Gastrocnemius medialis (tissue), 4 donors: ENCODE measurements at regions not wholly inside any gene's neighbourhood (a gene's known extent, or its start where the extent isn't known, plus 50 kb on each side); places are given as distances from the start of the nearest gene placed in this dataset.

ENCODE experiments used
- ATAC-seq, 2 donors: fragments of 150-250 bp; one replicate each; pipeline ENCODE4 v1.9.1; 2016
- DNase-seq, 2 donors: peaks; one replicate each; pipeline ENCODE4 v3.0.0-alpha.2; 2019
- H3K27ac ChIP-seq, 4 donors: fragments of 200-600 bp; sonication (generic); 1 replicate in 1 of 4; 2 replicates in 3 of 4; pipeline ENCODE4 v1.5.1; 2016 to 2018; ENCODE audit warnings: mild to moderate bottlenecking in 2 of 4, moderate library complexity in 1 of 4
- H3K27me3 ChIP-seq, 3 donors: fragments of 200-600 bp; sonication (generic) in 2 of 3; 1 replicate in 1 of 3; 2 replicates in 2 of 3; pipeline versions ENCODE4 v1.5.1 to v1.6.0; 2016 to 2019; ENCODE audit warnings: mild to moderate bottlenecking in 1 of 3, moderate library complexity in 1 of 3
- H3K36me3 ChIP-seq, 2 donors: fragments of 200-600 bp; sonication (generic) in 1 of 2; one replicate each; pipeline ENCODE4 v1.5.1; 2017 to 2018
- H3K4me1 ChIP-seq, 2 donors: fragments of 200-600 bp; sonication (generic) in 1 of 2; one replicate each; pipeline ENCODE4 v1.5.1; 2016 to 2017; ENCODE audit warnings: mild to moderate bottlenecking in 2 of 2
- H3K4me3 ChIP-seq, 4 donors: fragments of 200-600 bp; sonication (generic) in 3 of 4; 1 replicate in 1 of 4; 2 replicates in 3 of 4; pipeline ENCODE4 v1.5.1; 2016 to 2019; ENCODE audit warnings: mild to moderate bottlenecking in 2 of 4
- H3K9me3 ChIP-seq, 3 donors: fragments of 200-600 bp; sonication (generic) in 2 of 3; 1 replicate in 1 of 3; 2 replicates in 2 of 3; pipeline ENCODE4 v1.5.1; 2016 to 2019
- CTCF ChIP-seq, 5 experiments: fragments of 450-650 bp in 3 of 5; fragments of 200-600 bp in 2 of 5; sonication (generic) in 2 of 5; IDR thresholded peaks in 4 of 5; conservative IDR thresholded peaks in 1 of 5; 1 replicate in 4 of 5; 2 replicates in 1 of 5; pipeline ENCODE4 v1.5.1; 2016 to 2019; ENCODE audit warnings: antibody characterized with exemption in 5 of 5, mild to moderate bottlenecking in 3 of 5, moderate library complexity in 3 of 5
- POLR2A ChIP-seq, 2 donors: fragments of 450-650 bp; IDR thresholded peaks; one replicate each; pipeline ENCODE4 v1.6.1; 2017; ENCODE audit warnings: antibody characterized with exemption in 2 of 2, mild to moderate bottlenecking in 2 of 2, moderate library complexity in 2 of 2
- in situ Hi-C, 4 donors: fragments of 200-750 bp; cut with MboI; loops; one replicate each; pipeline versions ENCODE4 v1.15.0 to v1.8.0; 2017; ENCODE audit warnings: low sequenced_read_pairs in 4 of 4
- intact Hi-C: fragments of 100-400 bp; cut with DNase I; formaldehyde crosslinking; loops from one replicate; pipeline ENCODE4 v1.15.1; 2023; ENCODE audit warnings: low total_unique reads

DNA sequence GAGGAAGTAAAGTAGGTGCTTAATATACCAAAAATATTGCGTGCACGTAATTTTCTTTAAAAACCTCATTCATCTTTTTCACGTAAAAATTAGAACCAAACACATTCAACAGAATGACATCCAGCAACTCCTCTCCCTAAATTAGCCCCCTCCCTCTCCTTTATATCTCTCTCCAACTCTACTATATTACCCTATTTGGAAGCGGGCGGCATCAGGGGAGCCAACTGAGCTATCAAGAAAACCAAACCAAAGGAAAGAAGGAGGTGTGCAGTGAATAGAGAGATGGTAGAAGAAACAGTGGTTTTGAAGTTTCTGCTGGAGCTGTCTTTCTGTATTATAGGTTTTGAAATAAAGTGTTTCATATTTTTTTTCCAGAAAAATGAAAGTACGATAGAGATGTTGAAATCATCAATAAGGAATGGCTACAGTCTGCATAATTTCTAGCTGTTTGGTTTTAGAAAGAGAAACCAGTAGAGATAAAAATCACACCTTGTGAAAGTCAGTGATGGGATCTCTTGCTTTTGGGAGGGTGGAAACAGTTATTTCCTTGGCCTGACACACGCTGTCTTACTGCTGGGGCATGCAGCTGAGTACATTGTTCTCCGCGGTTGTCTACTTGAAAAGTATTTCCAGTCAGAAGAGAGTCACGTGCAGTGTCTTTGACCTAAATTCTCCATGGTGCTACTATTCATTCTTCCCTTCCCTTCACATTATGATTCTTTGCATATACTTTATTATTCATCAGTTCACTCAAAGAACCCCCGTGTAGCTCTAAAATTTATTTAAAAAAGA, 94.1 kb upstream of the WDR17 start:
- no peaks in the 10 kb centered on the region for H3K9me3 ChIP-seq
- no peak overlapping the region for H3K4me3 ChIP-seq
- TF ChIP-seq CTCF (IDR thresholded peaks at IDR 0.05 in 4 of 5, conservative IDR thresholded peaks at IDR 0.05 in 1 of 5) = no peak
- no peak for TF ChIP-seq POLR2A (IDR thresholded peaks at IDR 0.05)
- intact Hi-C loops = no loop called here
- ATAC-seq = no peak
- in situ Hi-C loops = no loop called here
- H3K27me3 ChIP-seq = no peaks in the 10 kb centered on the region
- H3K4me1 ChIP-seq = no peaks in the 10 kb centered on the region
- DNase-seq = no peak
- H3K36me3 ChIP-seq = no peaks in the 10 kb centered on the region
- H3K27ac ChIP-seq = no peak overlapping the region

- no peak overlapping the region for H3K4me3 ChIP-seq
- in situ Hi-C loops (no loop called here), intact Hi-C loops (no loop called here)
- no peaks in the 10 kb centered on the region for H3K27me3 ChIP-seq
- no peak overlapping the region for H3K27ac ChIP-seq
- H3K4me1 ChIP-seq = no peaks in the 10 kb centered on the region
- no peaks in the 10 kb centered on the region for H3K36me3 ChIP-seq
- TF ChIP-seq CTCF (IDR thresholded peaks at IDR 0.05 in 4 of 5, conservative IDR thresholded peaks at IDR 0.05 in 1 of 5) (no peak), POLR2A (IDR thresholded peaks at IDR 0.05) (no peak)
- ATAC-seq (no peak), DNase-seq (no peak)
- H3K9me3 ChIP-seq = no peaks in the 10 kb centered on the region
Observed at GRCh38 chr4:175973027-175973923, 92.4 kb upstream of the WDR17 start.

GRCh38 chr4:175983636-175984035, 82.0 kb upstream of the WDR17 start:
- Histone ChIP-seq H3K4me1 (no peaks in the 10 kb centered on the region), H3K9me3 (no peaks in the 10 kb centered on the region), H3K27ac (no peak overlapping the region), H3K36me3 (no peaks in the 10 kb centered on the region), H3K27me3 (no peaks in the 10 kb centered on the region), H3K4me3 (no peak overlapping the region)
- intact Hi-C loops = no loop called here
- TF ChIP-seq POLR2A (IDR thresholded peaks at IDR 0.05) = no peak
- TF ChIP-seq CTCF (IDR thresholded peaks at IDR 0.05 in 4 of 5, conservative IDR thresholded peaks at IDR 0.05 in 1 of 5) = no peak
- in situ Hi-C loops = no loop called here
- no peak for DNase-seq
- ATAC-seq = no peak

DNA sequence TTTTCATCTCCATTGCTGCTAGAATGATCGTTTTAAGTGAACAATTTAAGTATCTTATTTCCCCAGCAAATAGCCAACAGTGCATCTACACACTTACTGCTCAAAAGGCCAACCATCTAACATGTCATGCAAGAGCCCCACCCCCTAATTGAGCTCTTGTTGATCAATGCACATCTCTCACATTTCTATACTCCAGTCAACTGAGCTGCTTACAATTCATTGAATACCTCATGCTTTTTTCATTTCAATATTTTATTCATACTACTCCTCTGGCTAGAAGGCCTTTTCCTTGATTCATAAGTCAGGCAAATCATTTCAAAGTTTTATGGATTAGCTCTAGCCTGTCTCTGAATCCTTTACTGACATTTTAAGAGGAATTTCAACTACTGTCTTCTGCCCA, 79.0 kb upstream of the WDR17 start:
- intact Hi-C loops (no loop called here), in situ Hi-C loops (no loop called here)
- H3K4me1 ChIP-seq = no peaks in the 10 kb centered on the region
- DNase-seq (no peak), ATAC-seq (no peak)
- H3K4me3 ChIP-seq = no peak overlapping the region
- H3K36me3 ChIP-seq = no peaks in the 10 kb centered on the region
- H3K27ac ChIP-seq = no peak overlapping the region
- TF ChIP-seq CTCF (IDR thresholded peaks at IDR 0.05 in 4 of 5, conservative IDR thresholded peaks at IDR 0.05 in 1 of 5) = no peak
- no peak for TF ChIP-seq POLR2A (IDR thresholded peaks at IDR 0.05)
- H3K27me3 ChIP-seq = no peaks in the 10 kb centered on the region
- H3K9me3 ChIP-seq = no peaks in the 10 kb centered on the region
